Prostate gland (tissue), 2 donors: ENCODE measurements at regions not wholly inside any gene's neighbourhood (a gene's known extent, or its start where the extent isn't known, plus 50 kb on each side); places are given as distances from the start of the nearest gene placed in this dataset.

Experiments used
- CTCF ChIP-seq, 4 experiments: fragments of 200-600 bp in 2 of 4; fragments of 450-650 bp in 2 of 4; sonication (generic) in 2 of 4; IDR thresholded peaks; 1 replicate in 3 of 4; 2 replicates in 1 of 4; pipeline ENCODE4 v1.5.1; 2016 to 2019; ENCODE audit warnings: antibody characterized with exemption in 4 of 4, mild to moderate bottlenecking in 2 of 4, moderate library complexity in 2 of 4
- POLR2A ChIP-seq: fragments of 450-650 bp; IDR thresholded peaks from one replicate; pipeline ENCODE4 v1.6.1; 2016; ENCODE audit warnings: antibody characterized with exemption, mild to moderate bottlenecking
- POLR2AphosphoS5 ChIP-seq: sonication (generic); formaldehyde crosslinking; IDR thresholded peaks from one replicate; pipeline ENCODE4 v1.6.1; 2017; ENCODE audit warnings: antibody characterized with exemption

GRCh38 chr6:113680301-113680700 is 176.8 kb upstream of the MARCKS start:
- TF ChIP-seq CTCF (IDR thresholded peaks at IDR 0.05) (no peak), POLR2A (no peak), POLR2AphosphoS5 (no peak)
